Endothelial cell (in vitro differentiated cells): ENCODE measurements at regions not wholly inside any gene's neighbourhood (a gene's known extent, or its start where the extent isn't known, plus 50 kb on each side); places are given as distances from the start of the nearest gene placed in this dataset.

ENCODE experiments used
- DNase-seq: peaks from one replicate; pipeline ENCODE4 v3.0.0; 2021; ENCODE audit warnings: low spot score
- H3K27ac Mint-ChIP-seq: one replicate; pipeline ENCODE4 v1.8.0; 2021; ENCODE audit warnings: mixed read lengths, inconsistent platforms; ENCODE audit not compliant: unreplicated experiment
- H3K27me3 Mint-ChIP-seq: one replicate; pipeline ENCODE4 v1.8.0; 2021; ENCODE audit warnings: mild to moderate bottlenecking, moderate library complexity, mixed read lengths, inconsistent platforms; ENCODE audit not compliant: unreplicated experiment
- H3K36me3 Mint-ChIP-seq: one replicate; pipeline ENCODE4 v1.8.0; 2021; ENCODE audit warnings: mild to moderate bottlenecking, low read depth, mixed read lengths, inconsistent platforms; ENCODE audit not compliant: unreplicated experiment
- H3K4me1 Mint-ChIP-seq: one replicate; pipeline ENCODE4 v1.8.0; 2021; ENCODE audit warnings: mild to moderate bottlenecking, mixed read lengths, inconsistent platforms; ENCODE audit not compliant: unreplicated experiment
- H3K4me3 Mint-ChIP-seq: one replicate; pipeline ENCODE4 v1.8.0; 2021; ENCODE audit warnings: mild to moderate bottlenecking, mixed read lengths, inconsistent platforms; ENCODE audit not compliant: unreplicated experiment
- H3K9me3 Mint-ChIP-seq: one replicate; pipeline ENCODE4 v1.8.0; 2021; ENCODE audit warnings: mixed read lengths, inconsistent platforms; ENCODE audit not compliant: unreplicated experiment
- TF ChIP-seq, protein P1 (sequence below): fragments of 200-600 bp; sonication (generic); IDR thresholded peaks from one replicate; pipeline ENCODE4 v1.5.0; 2021; ENCODE audit warnings: antibody characterized with exemption; ENCODE audit not compliant: unreplicated experiment

DNA sequence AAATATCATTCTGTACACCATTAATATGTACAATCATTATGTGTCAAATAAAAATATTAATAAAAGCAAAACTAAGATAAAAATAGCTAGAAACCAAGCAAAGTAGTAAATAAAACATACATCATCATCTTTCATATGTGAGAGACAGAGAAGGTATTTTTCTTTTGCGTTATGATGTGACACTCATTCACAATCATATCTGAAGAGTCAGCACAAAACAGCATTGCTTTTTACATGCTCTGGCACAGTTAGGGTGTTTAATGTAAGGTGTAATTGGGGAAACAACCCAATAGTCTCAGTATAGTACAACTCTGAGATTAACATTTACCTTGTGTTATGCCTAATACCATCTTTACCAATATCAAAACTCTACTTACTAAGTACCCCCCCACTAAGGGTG, 376.6 kb downstream of the TMA16 start:
- no peaks in the 10 kb centered on the region for H3K36me3 Mint-ChIP-seq
- H3K27me3 Mint-ChIP-seq = no peaks in the 10 kb centered on the region
- TF ChIP-seq, protein P1, sequence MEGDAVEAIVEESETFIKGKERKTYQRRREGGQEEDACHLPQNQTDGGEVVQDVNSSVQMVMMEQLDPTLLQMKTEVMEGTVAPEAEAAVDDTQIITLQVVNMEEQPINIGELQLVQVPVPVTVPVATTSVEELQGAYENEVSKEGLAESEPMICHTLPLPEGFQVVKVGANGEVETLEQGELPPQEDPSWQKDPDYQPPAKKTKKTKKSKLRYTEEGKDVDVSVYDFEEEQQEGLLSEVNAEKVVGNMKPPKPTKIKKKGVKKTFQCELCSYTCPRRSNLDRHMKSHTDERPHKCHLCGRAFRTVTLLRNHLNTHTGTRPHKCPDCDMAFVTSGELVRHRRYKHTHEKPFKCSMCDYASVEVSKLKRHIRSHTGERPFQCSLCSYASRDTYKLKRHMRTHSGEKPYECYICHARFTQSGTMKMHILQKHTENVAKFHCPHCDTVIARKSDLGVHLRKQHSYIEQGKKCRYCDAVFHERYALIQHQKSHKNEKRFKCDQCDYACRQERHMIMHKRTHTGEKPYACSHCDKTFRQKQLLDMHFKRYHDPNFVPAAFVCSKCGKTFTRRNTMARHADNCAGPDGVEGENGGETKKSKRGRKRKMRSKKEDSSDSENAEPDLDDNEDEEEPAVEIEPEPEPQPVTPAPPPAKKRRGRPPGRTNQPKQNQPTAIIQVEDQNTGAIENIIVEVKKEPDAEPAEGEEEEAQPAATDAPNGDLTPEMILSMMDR = no peak
- DNase-seq = no peak
- no peak overlapping the region for H3K4me3 Mint-ChIP-seq
- H3K4me1 Mint-ChIP-seq = peaks cover 4% of the 10 kb centered on the region
- H3K27ac Mint-ChIP-seq = no peak overlapping the region
- no peaks in the 10 kb centered on the region for H3K9me3 Mint-ChIP-seq

DNA sequence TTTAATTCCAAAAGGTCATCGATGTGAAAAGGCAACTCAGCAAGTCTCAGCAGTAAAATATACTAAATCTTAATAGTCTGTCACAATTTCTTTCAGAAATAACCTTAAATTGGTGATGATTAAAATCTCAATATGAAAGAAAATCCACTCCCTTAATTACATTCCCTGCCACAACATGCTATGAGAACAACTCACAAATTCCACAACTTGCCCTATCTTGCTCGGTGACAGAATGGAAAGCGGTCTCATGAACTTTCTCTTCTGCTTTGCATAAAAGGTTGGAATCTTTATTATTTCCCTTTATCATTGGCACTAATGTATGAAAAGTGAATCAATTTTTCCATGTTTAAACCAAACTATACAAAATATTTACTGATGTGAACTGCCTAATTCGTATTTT, 380.8 kb downstream of the TMA16 start:
- H3K4me1 Mint-ChIP-seq = peaks cover 4% of the 10 kb centered on the region
- TF ChIP-seq, protein P1 = no peak
- H3K27ac Mint-ChIP-seq = no peak overlapping the region
- H3K27me3 Mint-ChIP-seq = no peaks in the 10 kb centered on the region
- DNase-seq = no peak
- H3K4me3 Mint-ChIP-seq = no peak overlapping the region
- H3K36me3 Mint-ChIP-seq = no peaks in the 10 kb centered on the region
- no peaks in the 10 kb centered on the region for H3K9me3 Mint-ChIP-seq

DNA sequence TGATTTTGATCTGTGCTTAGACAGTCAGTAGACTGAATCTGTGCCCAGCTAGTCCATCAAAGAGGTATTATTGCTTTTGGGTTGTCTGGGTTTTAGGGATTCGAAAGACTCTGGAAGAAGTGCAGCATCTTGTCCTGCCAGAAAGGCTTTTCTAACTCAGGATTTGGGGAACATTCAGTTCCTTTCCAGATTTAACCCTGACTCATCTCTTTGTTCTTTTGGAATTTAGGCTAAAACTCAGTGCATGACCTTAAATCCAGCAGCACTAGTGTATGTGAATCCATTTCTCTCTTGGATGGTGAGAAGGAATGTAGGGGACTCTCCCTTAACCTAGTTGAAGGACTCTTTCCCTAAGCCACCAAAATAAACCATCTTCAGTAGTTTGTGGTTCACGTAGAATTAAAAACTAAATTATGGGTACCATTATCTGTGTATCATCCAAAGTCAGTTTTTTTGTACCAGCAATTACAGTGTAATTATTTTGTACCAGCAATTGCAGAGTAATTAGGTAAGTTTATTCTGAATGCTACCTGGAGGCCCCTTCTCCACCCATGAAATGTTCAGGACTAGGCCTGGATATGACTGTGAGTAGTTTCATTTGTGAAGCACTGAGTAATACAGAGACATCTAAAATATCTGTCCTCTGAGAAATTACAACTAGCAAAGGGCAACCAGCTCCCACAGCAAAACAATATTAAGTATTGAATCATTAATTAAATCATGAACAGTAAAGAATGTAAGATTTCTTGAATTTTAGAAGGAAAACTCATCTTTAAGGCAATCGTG, 384.0 kb downstream of the TMA16 start:
- no peak for DNase-seq

DNA sequence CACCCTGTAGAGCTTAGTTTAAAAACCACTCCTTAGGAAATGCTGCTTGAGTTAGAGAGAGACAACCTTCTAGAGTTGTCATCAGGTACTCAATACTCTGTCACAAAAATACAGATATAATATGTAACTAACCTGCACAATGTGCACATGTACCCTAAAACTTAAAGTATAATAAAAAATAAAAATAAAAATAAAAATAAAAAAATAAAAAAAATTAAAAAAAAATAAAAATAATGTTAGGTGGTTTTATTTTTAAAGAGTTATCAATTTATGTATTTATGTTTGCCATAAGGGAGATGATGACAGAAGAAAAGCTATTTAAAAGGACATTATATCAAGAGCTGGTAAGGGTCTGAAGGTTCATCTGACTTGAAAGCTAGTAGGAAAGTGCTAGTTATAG, 397.9 kb downstream of the TMA16 start:
- TF ChIP-seq, protein P1 = no peak
- Mint-ChIP-seq H3K4me1 (no peaks in the 10 kb centered on the region), H3K9me3 (no peaks in the 10 kb centered on the region), H3K36me3 (no peaks in the 10 kb centered on the region), H3K27ac (no peak overlapping the region), H3K4me3 (no peak overlapping the region), H3K27me3 (no peaks in the 10 kb centered on the region)
- no peak for DNase-seq

More for the DNA sequence above, 384.0 kb downstream of the TMA16 start:
- Mint-ChIP-seq H3K4me3 (no peak overlapping the region), H3K36me3 (no peaks in the 10 kb centered on the region), H3K9me3 (no peaks in the 10 kb centered on the region), H3K4me1 (peaks cover 2% of the 10 kb centered on the region), H3K27ac (no peak overlapping the region), H3K27me3 (no peaks in the 10 kb centered on the region)
- TF ChIP-seq, protein P1 = no peak

DNA sequence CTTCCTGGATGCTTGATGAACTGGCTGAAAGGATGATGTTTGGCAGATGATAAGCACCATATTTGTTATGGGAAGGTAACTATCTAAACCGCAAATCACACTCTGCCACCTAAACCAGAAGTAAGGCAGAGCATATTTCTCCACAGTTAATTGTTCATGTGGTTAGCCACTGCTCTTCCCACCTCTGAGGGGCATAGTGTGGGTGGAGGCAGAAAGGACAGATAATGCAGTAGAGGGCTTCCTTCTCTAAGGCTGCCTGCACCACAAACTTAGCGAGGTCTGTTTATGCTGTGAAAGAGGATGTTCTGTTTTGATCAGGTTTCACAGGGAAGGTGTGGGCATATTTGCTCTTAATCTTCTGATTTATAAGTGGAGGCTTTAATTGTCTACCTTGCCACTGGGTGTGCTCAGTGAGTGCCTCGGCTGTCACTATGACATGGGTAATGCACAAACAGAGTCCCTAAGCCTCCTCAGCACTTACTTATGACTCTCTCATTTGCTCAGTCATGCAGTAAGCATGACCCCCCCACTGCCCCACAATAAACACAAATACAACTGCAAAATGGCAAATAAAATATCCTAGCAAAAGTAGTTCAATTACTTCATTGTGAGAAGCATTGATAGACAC, 401.0 kb downstream of the TMA16 start:
- TF ChIP-seq, protein P1 = no peak
- Mint-ChIP-seq H3K4me1 (no peaks in the 10 kb centered on the region), H3K36me3 (no peaks in the 10 kb centered on the region), H3K9me3 (no peaks in the 10 kb centered on the region), H3K4me3 (no peak overlapping the region), H3K27me3 (no peaks in the 10 kb centered on the region), H3K27ac (no peak overlapping the region)
- no peak for DNase-seq
